Suprapubic skin (tissue), 4 donors: ENCODE measurements at regions not wholly inside any gene's neighbourhood (a gene's known extent, or its start where the extent isn't known, plus 50 kb on each side); places are given as distances from the start of the nearest gene placed in this dataset.

Experiments used
- DNase-seq, 2 donors: peaks; one replicate each; pipeline ENCODE4 v3.0.0-alpha.2; 2019; ENCODE audit warnings: low spot score in 2 of 2
- H3K27ac ChIP-seq: fragments of 200-600 bp; sonication (generic); one replicate; pipeline ENCODE4 v1.5.1; 2019
- H3K27me3 ChIP-seq: fragments of 200-600 bp; sonication (generic); one replicate; pipeline ENCODE4 v1.5.1; 2019
- H3K36me3 ChIP-seq: fragments of 200-600 bp; sonication (generic); one replicate; pipeline ENCODE4 v1.5.1; 2019
- H3K4me1 ChIP-seq: fragments of 200-600 bp; sonication (generic); one replicate; pipeline ENCODE4 v1.5.1; 2019
- H3K4me3 ChIP-seq: fragments of 200-600 bp; sonication (generic); one replicate; pipeline ENCODE4 v1.5.1; 2019; ENCODE audit warnings: mild to moderate bottlenecking
- H3K9me3 ChIP-seq: fragments of 200-600 bp; sonication (generic); one replicate; pipeline ENCODE4 v1.5.1; 2019
- CTCF ChIP-seq, 2 donors: fragments of 200-600 bp in 1 of 2; fragments of 450-650 bp in 1 of 2; sonication (generic) in 1 of 2; IDR thresholded peaks; one replicate each; pipeline ENCODE4 v1.5.1; 2016 to 2019; ENCODE audit warnings: antibody characterized with exemption in 2 of 2, mild to moderate bottlenecking in 1 of 2, moderate library complexity in 1 of 2
- EP300 ChIP-seq: sonication (generic); formaldehyde crosslinking; IDR thresholded peaks from one replicate; pipeline ENCODE4 v1.6.1; 2017; ENCODE audit warnings: antibody characterized with exemption
- POLR2A ChIP-seq, 2 donors: fragments of 450-650 bp; IDR thresholded peaks; one replicate each; pipeline ENCODE4 v1.6.1; 2017; ENCODE audit warnings: antibody characterized with exemption in 2 of 2, mild to moderate bottlenecking in 2 of 2, moderate library complexity in 2 of 2
- POLR2AphosphoS5 ChIP-seq, 3 donors: sonication (generic); formaldehyde crosslinking; IDR thresholded peaks; one replicate each; pipeline ENCODE4 v1.6.1; 2017; ENCODE audit warnings: antibody characterized with exemption in 3 of 3
- WGBS: methylation state at CpG from one replicate; pipeline ENCODE4 v1.1.5; 2018; 5-methylcytosine and 5-hydroxymethylcytosine counted together

- Histone ChIP-seq H3K4me1 (no peaks in the 10 kb centered on the region), H3K4me3 (no peak overlapping the region), H3K9me3 (no peaks in the 10 kb centered on the region), H3K27me3 (no peaks in the 10 kb centered on the region), H3K36me3 (no peaks in the 10 kb centered on the region), H3K27ac (no peak overlapping the region)
- no peak for DNase-seq
- WGBS, result 90% methylated on average over 6 of the region's 6 CpGs
- TF ChIP-seq POLR2A (IDR thresholded peaks at IDR 0.05) (no peak), POLR2AphosphoS5 (IDR thresholded peaks at IDR 0.05) (no peak), EP300 (no peak), CTCF (IDR thresholded peaks at IDR 0.05) (no peak)
These were observed 180.8 kb upstream of the NTF3 start for GRCh38 chr12:5251092-5251491.

GRCh38 chr12:5251786-5252185, 180.1 kb upstream of the NTF3 start:
- no peak overlapping the region for H3K4me3 ChIP-seq
- H3K27ac ChIP-seq, result no peak overlapping the region
- no peak for DNase-seq
- TF ChIP-seq POLR2AphosphoS5 (IDR thresholded peaks at IDR 0.05), result no peak
- 76% methylated on average over 6 of the region's 6 CpGs for WGBS
- H3K4me1 ChIP-seq, result no peaks in the 10 kb centered on the region
- no peaks in the 10 kb centered on the region for H3K36me3 ChIP-seq
- no peaks in the 10 kb centered on the region for H3K9me3 ChIP-seq
- no peaks in the 10 kb centered on the region for H3K27me3 ChIP-seq

GRCh38 chr12:5254703-5255102, 177.2 kb upstream of the NTF3 start:
- Histone ChIP-seq H3K4me1 (peaks cover 20% of the 10 kb centered on the region), H3K27ac (no peak overlapping the region), H3K9me3 (no peaks in the 10 kb centered on the region), H3K27me3 (no peaks in the 10 kb centered on the region), H3K36me3 (no peaks in the 10 kb centered on the region), H3K4me3 (no peak overlapping the region)
- no peak for TF ChIP-seq CTCF (IDR thresholded peaks at IDR 0.05)
- TF ChIP-seq POLR2AphosphoS5 (IDR thresholded peaks at IDR 0.05), result no peak
- TF ChIP-seq EP300, result no peak
- no peak for TF ChIP-seq POLR2A (IDR thresholded peaks at IDR 0.05)
- WGBS, result 60% methylated on average over 4 of the region's 4 CpGs
- no peak for DNase-seq

GRCh38 chr12:5257763-5258495, 174.0 kb upstream of the NTF3 start:
- H3K36me3 ChIP-seq, result no peaks in the 10 kb centered on the region
- DNase-seq, result no peak
- peak overlapping the region; percentile 20 for H3K27ac ChIP-seq
- H3K27me3 ChIP-seq, result no peaks in the 10 kb centered on the region
- WGBS, result 43% methylated on average over 2 of the region's 2 CpGs
- H3K4me3 ChIP-seq, result no peak overlapping the region
- no peaks in the 10 kb centered on the region for H3K9me3 ChIP-seq
- peaks cover 26% of the 10 kb centered on the region for H3K4me1 ChIP-seq
- TF ChIP-seq CTCF (IDR thresholded peaks at IDR 0.05) (no peak), POLR2AphosphoS5 (IDR thresholded peaks at IDR 0.05) (no peak), EP300 (no peak), POLR2A (IDR thresholded peaks at IDR 0.05) (no peak)

GRCh38 chr12:5258498-5258897, 173.4 kb upstream of the NTF3 start:
- H3K36me3 ChIP-seq, result no peaks in the 10 kb centered on the region
- TF ChIP-seq CTCF (IDR thresholded peaks at IDR 0.05) (no peak), POLR2A (IDR thresholded peaks at IDR 0.05) (no peak), POLR2AphosphoS5 (IDR thresholded peaks at IDR 0.05) (no peak), EP300 (no peak)
- H3K9me3 ChIP-seq, result no peaks in the 10 kb centered on the region
- peaks cover 26% of the 10 kb centered on the region for H3K4me1 ChIP-seq
- DNase-seq, result peak in 1 of 2 donors; percentile 65
- no peak overlapping the region for H3K4me3 ChIP-seq
- peak overlapping the region; percentile 20 for H3K27ac ChIP-seq
- 22% methylated on average over 3 of the region's 3 CpGs for WGBS
- H3K27me3 ChIP-seq, result no peaks in the 10 kb centered on the region

- no peak for DNase-seq
- 73% methylated on average over 6 of the region's 6 CpGs for WGBS
- H3K27me3 ChIP-seq, result no peaks in the 10 kb centered on the region
- H3K36me3 ChIP-seq, result no peaks in the 10 kb centered on the region
- H3K4me1 ChIP-seq, result peaks cover 26% of the 10 kb centered on the region
- no peaks in the 10 kb centered on the region for H3K9me3 ChIP-seq
- no peak for TF ChIP-seq POLR2A (IDR thresholded peaks at IDR 0.05)
- TF ChIP-seq POLR2AphosphoS5 (IDR thresholded peaks at IDR 0.05), result no peak
- no peak for TF ChIP-seq EP300
- H3K27ac ChIP-seq, result peak overlapping the region; percentile 15
- H3K4me3 ChIP-seq, result no peak overlapping the region
These were observed 173.0 kb upstream of the NTF3 start for GRCh38 chr12:5258926-5259325.
